ENCODE measurements at regions not wholly inside any gene's neighbourhood (a gene's known extent, or its start where the extent isn't known, plus 50 kb on each side); places are given as distances from the start of the nearest gene placed in this dataset.

DNA sequence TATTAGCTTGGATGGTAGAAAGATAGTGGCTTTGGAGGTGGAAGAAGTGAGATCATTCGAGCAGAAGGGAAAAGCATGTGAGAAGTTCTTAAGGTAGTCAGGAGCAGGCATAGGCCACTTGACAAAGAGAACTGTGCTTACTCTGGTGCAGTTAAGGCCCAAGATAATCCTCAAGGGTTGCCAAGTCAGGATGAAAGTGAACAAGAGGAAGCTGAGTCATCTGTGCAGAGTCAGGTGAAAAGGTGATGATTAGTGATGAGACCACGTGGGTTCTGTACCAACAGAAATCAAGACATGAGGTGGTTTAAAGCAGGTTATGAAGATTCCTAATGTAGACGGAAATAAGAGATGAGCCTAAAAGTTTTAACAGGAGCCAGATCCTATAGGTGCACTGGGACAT, 369.8 kb downstream of the DTHD1 start:
- Histone ChIP-seq H2BK12ac (ENCODE audit: low read length) (no peak overlapping the region), H3K79me1 (ENCODE audit: low read depth, low read length) (no peaks in the 10 kb centered on the region), H3K4me3 (ENCODE audit: low read length in 2 of 2) (no peak overlapping the region), H4K8ac (ENCODE audit: low read depth, low read length) (no peak overlapping the region), H3K27ac (replicated peaks; ENCODE audit: low read length) (no peak overlapping the region), H3K4me1 (ENCODE audit: control insufficient read depth in 2 of 2, insufficient read depth in 1 of 2, low read depth in 1 of 2, low read length in 2 of 2) (no peaks in the 10 kb centered on the region), H2BK5ac (ENCODE audit: low read length) (no peak overlapping the region), H3K9me3 (replicated peaks in 1 of 2; ENCODE audit: control insufficient read depth in 2 of 2, insufficient read depth in 1 of 2, low read depth in 1 of 2, low read length in 2 of 2) (no peaks in the 10 kb centered on the region), H3K4me2 (ENCODE audit: insufficient read depth, low read length, poor library complexity, severe bottlenecking) (no peak overlapping the region), H3K9ac (ENCODE audit: low read depth, low read length, poor library complexity) (no peak overlapping the region), H3K14ac (ENCODE audit: low read length) (no peak overlapping the region), H2AFZ (ENCODE audit: low read length) (no peak overlapping the region), H3K4ac (ENCODE audit: low read length) (no peak overlapping the region), H4K91ac (ENCODE audit: low read depth, low read length, poor library complexity) (no peak overlapping the region), H3K23ac (ENCODE audit: low read depth, low read length, poor library complexity) (no peak overlapping the region), H3K18ac (ENCODE audit: low read length) (no peak overlapping the region), H3K36me3 (replicated peaks in 1 of 2; ENCODE audit: control insufficient read depth in 2 of 2, insufficient read depth in 2 of 2, low read length in 2 of 2) (no peaks in the 10 kb centered on the region), H3K27me3 (ENCODE audit: control insufficient read depth in 3 of 3, insufficient read depth in 3 of 3, low read depth in 1 of 3, low read length in 3 of 3) (no peaks in the 10 kb centered on the region), H2AK5ac (ENCODE audit: low read depth, low read length) (no peak overlapping the region), H2BK15ac (ENCODE audit: low read length) (no peak overlapping the region), H2BK120ac (ENCODE audit: low read depth, low read length) (no peak overlapping the region)
- no CpG with 5 or more reads among the region's 3 CpGs for WGBS, 2 donors (ENCODE audit: extremely low coverage in 2 of 2, insufficient read length in 2 of 2, insufficient replicate concordance in 1 of 2)
- DNase-seq (ENCODE audit: low spot score) = no peak

DNA sequence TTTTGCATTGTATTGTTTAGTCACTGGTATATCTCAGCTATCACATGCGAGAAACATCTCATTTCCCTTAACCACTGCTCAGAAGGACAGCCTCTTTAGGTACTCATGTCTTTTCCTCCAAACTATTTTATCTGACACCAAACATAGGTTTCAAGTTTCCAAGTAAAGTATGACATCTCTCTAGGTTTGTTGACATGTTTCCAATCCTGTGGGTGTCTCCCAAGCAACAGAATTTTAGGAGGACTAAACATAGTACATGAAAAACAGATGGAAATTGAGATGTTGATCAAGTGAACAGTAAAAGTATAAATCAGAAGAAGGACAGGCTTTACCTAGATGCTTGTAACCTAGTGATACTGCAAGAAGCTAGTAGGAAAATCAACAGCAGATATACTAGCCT, 371.4 kb downstream of the DTHD1 start:
- H3K36me3 ChIP-seq (replicated peaks in 1 of 2; ENCODE audit: control insufficient read depth in 2 of 2, insufficient read depth in 2 of 2, low read length in 2 of 2) = no peaks in the 10 kb centered on the region
- no peak overlapping the region for H2AFZ ChIP-seq (ENCODE audit: low read length)
- no peak overlapping the region for H3K9ac ChIP-seq (ENCODE audit: low read depth, low read length, poor library complexity)
- no peak overlapping the region for H3K23ac ChIP-seq (ENCODE audit: low read depth, low read length, poor library complexity)
- H2BK5ac ChIP-seq (ENCODE audit: low read length) = no peak overlapping the region
- no peaks in the 10 kb centered on the region for H3K4me1 ChIP-seq (ENCODE audit: control insufficient read depth in 2 of 2, insufficient read depth in 1 of 2, low read depth in 1 of 2, low read length in 2 of 2)
- H4K8ac ChIP-seq (ENCODE audit: low read depth, low read length) = no peak overlapping the region
- no peak overlapping the region for H3K14ac ChIP-seq (ENCODE audit: low read length)
- H2BK120ac ChIP-seq (ENCODE audit: low read depth, low read length) = no peak overlapping the region
- no peak overlapping the region for H2AK5ac ChIP-seq (ENCODE audit: low read depth, low read length)
- WGBS, 2 donors (ENCODE audit: extremely low coverage in 2 of 2, insufficient read length in 2 of 2, insufficient replicate concordance in 1 of 2) = no CpG with 5 or more reads among the region's 1 CpG
- no peaks in the 10 kb centered on the region for H3K79me1 ChIP-seq (ENCODE audit: low read depth, low read length)
- no peak overlapping the region for H3K4me2 ChIP-seq (ENCODE audit: insufficient read depth, low read length, poor library complexity, severe bottlenecking)
- H4K91ac ChIP-seq (ENCODE audit: low read depth, low read length, poor library complexity) = no peak overlapping the region
- no peak overlapping the region for H2BK15ac ChIP-seq (ENCODE audit: low read length)
- H2BK12ac ChIP-seq (ENCODE audit: low read length) = no peak overlapping the region
- H3K4me3 ChIP-seq (ENCODE audit: low read length in 2 of 2) = no peak overlapping the region
- no peak overlapping the region for H3K18ac ChIP-seq (ENCODE audit: low read length)
- no peak overlapping the region for H3K27ac ChIP-seq (replicated peaks; ENCODE audit: low read length)
- no peak for DNase-seq (ENCODE audit: low spot score)
- H3K4ac ChIP-seq (ENCODE audit: low read length) = no peak overlapping the region
- no peaks in the 10 kb centered on the region for H3K9me3 ChIP-seq (replicated peaks in 1 of 2; ENCODE audit: control insufficient read depth in 2 of 2, insufficient read depth in 1 of 2, low read depth in 1 of 2, low read length in 2 of 2)
- H3K27me3 ChIP-seq (ENCODE audit: control insufficient read depth in 3 of 3, insufficient read depth in 3 of 3, low read depth in 1 of 3, low read length in 3 of 3) = no peaks in the 10 kb centered on the region

DNA sequence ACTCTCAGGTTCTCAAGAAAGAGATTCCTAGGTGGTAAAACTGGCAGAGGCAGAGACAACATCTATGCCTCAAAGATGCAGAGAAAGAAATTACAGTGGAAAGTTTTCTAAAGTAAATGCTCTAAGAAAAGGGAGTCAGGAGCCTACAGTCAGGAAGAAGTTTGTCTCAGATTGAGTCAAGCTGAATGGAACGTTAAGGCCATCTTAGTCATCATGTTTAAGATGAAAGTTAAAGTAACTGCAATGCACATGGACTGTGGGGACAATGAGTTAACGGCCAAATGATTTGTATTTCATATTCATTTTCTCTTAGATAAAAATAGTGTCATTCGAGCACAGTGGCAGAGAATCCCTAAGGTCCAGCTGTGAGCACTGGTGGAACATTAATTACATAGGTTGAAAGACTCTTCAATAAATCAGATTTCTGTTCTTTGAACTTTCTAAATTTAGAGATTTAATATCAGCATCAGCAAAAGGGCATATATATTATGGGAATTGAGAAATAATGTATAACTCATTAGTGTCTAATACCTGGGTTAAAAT, 384.6 kb downstream of the DTHD1 start:
- H3K4me2 ChIP-seq (ENCODE audit: insufficient read depth, low read length, poor library complexity, severe bottlenecking) = no peak overlapping the region
- no peak overlapping the region for H4K91ac ChIP-seq (ENCODE audit: low read depth, low read length, poor library complexity)
- H3K4me1 ChIP-seq (ENCODE audit: control insufficient read depth in 2 of 2, insufficient read depth in 1 of 2, low read depth in 1 of 2, low read length in 2 of 2) = no peaks in the 10 kb centered on the region
- H3K4ac ChIP-seq (ENCODE audit: low read length) = no peak overlapping the region
- no peak overlapping the region for H3K4me3 ChIP-seq (ENCODE audit: low read length in 2 of 2)
- no peak overlapping the region for H3K9ac ChIP-seq (ENCODE audit: low read depth, low read length, poor library complexity)
- no peak overlapping the region for H4K8ac ChIP-seq (ENCODE audit: low read depth, low read length)
- H3K18ac ChIP-seq (ENCODE audit: low read length) = no peak overlapping the region
- H2BK12ac ChIP-seq (ENCODE audit: low read length) = no peak overlapping the region
- no peak for DNase-seq (ENCODE audit: low spot score)
- no peak overlapping the region for H2AFZ ChIP-seq (ENCODE audit: low read length)
- H3K27me3 ChIP-seq (ENCODE audit: control insufficient read depth in 3 of 3, insufficient read depth in 3 of 3, low read depth in 1 of 3, low read length in 3 of 3) = no peaks in the 10 kb centered on the region
- H2BK120ac ChIP-seq (ENCODE audit: low read depth, low read length) = no peak overlapping the region
- no peak overlapping the region for H2BK15ac ChIP-seq (ENCODE audit: low read length)
- no CpG with 5 or more reads among the region's 3 CpGs for WGBS, 2 donors (ENCODE audit: extremely low coverage in 2 of 2, insufficient read length in 2 of 2, insufficient replicate concordance in 1 of 2)
- no peak overlapping the region for H2BK5ac ChIP-seq (ENCODE audit: low read length)
- no peak overlapping the region for H3K27ac ChIP-seq (replicated peaks; ENCODE audit: low read length)
- no peaks in the 10 kb centered on the region for H3K79me1 ChIP-seq (ENCODE audit: low read depth, low read length)
- no peak overlapping the region for H2AK5ac ChIP-seq (ENCODE audit: low read depth, low read length)
- no peaks in the 10 kb centered on the region for H3K9me3 ChIP-seq (replicated peaks in 1 of 2; ENCODE audit: control insufficient read depth in 2 of 2, insufficient read depth in 1 of 2, low read depth in 1 of 2, low read length in 2 of 2)
- H3K23ac ChIP-seq (ENCODE audit: low read depth, low read length, poor library complexity) = no peak overlapping the region
- H3K14ac ChIP-seq (ENCODE audit: low read length) = no peak overlapping the region
- H3K36me3 ChIP-seq (replicated peaks in 1 of 2; ENCODE audit: control insufficient read depth in 2 of 2, insufficient read depth in 2 of 2, low read length in 2 of 2) = no peaks in the 10 kb centered on the region

DNA sequence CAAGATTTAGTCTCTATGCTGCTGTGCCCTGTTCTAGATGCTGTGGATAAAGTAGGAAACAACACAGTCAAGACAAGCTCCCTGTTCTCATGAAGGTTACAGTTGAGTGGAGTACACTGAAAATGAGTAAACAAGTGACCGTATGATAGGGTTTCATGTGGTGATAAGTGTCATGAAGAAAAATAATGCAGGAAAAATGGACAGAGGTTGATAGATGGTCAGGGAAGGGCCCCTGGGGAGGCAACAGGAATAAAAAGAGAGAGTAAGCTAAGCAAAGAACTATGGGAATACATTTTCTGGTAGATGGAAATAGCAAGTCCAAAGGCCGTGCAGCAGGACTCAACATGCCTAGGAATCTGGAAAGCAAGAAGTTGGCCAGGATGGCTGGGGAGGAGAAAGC, 394.0 kb downstream of the DTHD1 start:
- no peak overlapping the region for H2AK5ac ChIP-seq (ENCODE audit: low read depth, low read length)
- no peak overlapping the region for H2BK15ac ChIP-seq (ENCODE audit: low read length)
- DNase-seq (ENCODE audit: low spot score) = no peak
- H3K9ac ChIP-seq (ENCODE audit: low read depth, low read length, poor library complexity) = no peak overlapping the region
- H3K79me1 ChIP-seq (ENCODE audit: low read depth, low read length) = no peaks in the 10 kb centered on the region
- H2BK120ac ChIP-seq (ENCODE audit: low read depth, low read length) = no peak overlapping the region
- H3K36me3 ChIP-seq (replicated peaks in 1 of 2; ENCODE audit: control insufficient read depth in 2 of 2, insufficient read depth in 2 of 2, low read length in 2 of 2) = no peaks in the 10 kb centered on the region
- H3K18ac ChIP-seq (ENCODE audit: low read length) = no peak overlapping the region
- no peak overlapping the region for H3K14ac ChIP-seq (ENCODE audit: low read length)
- no peaks in the 10 kb centered on the region for H3K4me1 ChIP-seq (ENCODE audit: control insufficient read depth in 2 of 2, insufficient read depth in 1 of 2, low read depth in 1 of 2, low read length in 2 of 2)
- no peak overlapping the region for H3K4me2 ChIP-seq (ENCODE audit: insufficient read depth, low read length, poor library complexity, severe bottlenecking)
- H3K4me3 ChIP-seq (ENCODE audit: low read length in 2 of 2) = no peak overlapping the region
- no peak overlapping the region for H2AFZ ChIP-seq (ENCODE audit: low read length)
- peaks cover 0 to 2% of the 10 kb centered on the region in 2 donors for H3K9me3 ChIP-seq (replicated peaks in 1 of 2; ENCODE audit: control insufficient read depth in 2 of 2, insufficient read depth in 1 of 2, low read depth in 1 of 2, low read length in 2 of 2)
- H4K91ac ChIP-seq (ENCODE audit: low read depth, low read length, poor library complexity) = no peak overlapping the region
- H3K27me3 ChIP-seq (ENCODE audit: control insufficient read depth in 3 of 3, insufficient read depth in 3 of 3, low read depth in 1 of 3, low read length in 3 of 3) = no peaks in the 10 kb centered on the region
- H3K23ac ChIP-seq (ENCODE audit: low read depth, low read length, poor library complexity) = no peak overlapping the region
- H2BK12ac ChIP-seq (ENCODE audit: low read length) = no peak overlapping the region
- H2BK5ac ChIP-seq (ENCODE audit: low read length) = no peak overlapping the region
- H3K4ac ChIP-seq (ENCODE audit: low read length) = no peak overlapping the region
- H3K27ac ChIP-seq (replicated peaks; ENCODE audit: low read length) = no peak overlapping the region
- H4K8ac ChIP-seq (ENCODE audit: low read depth, low read length) = no peak overlapping the region
- no CpG with 5 or more reads among the region's 2 CpGs for WGBS, 2 donors (ENCODE audit: extremely low coverage in 2 of 2, insufficient read length in 2 of 2, insufficient replicate concordance in 1 of 2)
